GM21825 (cell line): ENCODE measurements at regions not wholly inside any gene's neighbourhood (a gene's known extent, or its start where the extent isn't known, plus 50 kb on each side); places are given as distances from the start of the nearest gene placed in this dataset.

Experiments
- ATAC-seq: cut with Tn5 transposase; IDR thresholded peaks from one replicate; pipeline ENCODE4 v1.9.1; 2021; ENCODE audit warnings: mild to moderate bottlenecking, moderate library complexity; ENCODE audit not compliant: unreplicated experiment

DNA sequence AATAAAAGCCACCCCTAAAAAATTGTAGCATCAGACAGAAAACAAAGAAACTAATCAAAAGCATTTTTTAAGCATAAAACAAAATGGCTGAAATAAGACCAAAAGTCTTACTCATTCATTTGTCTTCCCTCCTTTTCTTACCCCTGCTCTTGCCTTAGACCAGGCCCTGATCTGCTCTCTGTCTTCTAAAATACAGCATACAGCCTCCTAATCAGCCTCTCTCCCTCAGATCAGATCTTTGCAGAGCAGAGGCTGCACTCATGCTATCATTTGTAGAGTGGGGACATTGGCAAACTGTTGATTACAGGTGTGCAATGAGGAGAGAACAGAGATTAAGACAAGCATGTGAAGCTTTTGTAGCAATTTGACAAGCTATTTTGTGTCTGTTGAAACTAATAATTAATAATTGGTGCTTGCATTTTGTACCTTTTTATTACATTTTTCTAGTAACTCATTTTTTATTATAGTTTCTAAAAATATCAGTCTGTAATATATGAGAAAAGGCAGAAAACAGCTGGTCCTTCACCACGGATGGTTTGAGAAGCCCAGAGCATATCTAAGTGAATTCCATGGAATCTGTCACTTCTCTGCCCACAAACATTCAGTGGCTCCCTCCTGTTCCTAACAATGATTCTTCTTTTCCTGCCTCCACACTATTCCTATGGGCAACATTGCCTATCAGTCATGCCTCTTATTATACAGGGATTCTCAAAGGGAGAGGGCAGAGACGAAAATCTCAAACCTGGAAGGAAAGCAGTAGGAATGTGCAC, 286.2 kb upstream of the STT3B start:
- ATAC-seq: no peak

DNA sequence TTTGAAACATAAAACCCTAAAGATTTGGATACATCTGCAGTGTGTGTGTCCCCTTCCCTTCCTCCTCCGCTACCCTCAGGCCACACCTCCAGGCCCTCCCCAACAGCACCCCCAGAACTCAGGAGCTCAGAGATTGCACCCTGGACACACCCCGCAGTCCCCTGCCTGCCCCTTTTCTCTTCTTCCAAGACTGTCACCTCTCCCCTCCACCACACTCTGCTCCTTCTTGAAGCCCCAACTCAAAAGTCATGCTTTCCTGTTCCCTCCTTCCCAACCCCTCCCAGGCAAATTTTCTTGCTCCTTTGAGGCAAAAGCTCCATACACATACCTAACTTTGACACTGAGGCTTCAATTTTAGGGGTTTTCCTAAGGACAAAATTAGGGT, 285.7 kb upstream of the STT3B start:
- ATAC-seq: no peak

DNA sequence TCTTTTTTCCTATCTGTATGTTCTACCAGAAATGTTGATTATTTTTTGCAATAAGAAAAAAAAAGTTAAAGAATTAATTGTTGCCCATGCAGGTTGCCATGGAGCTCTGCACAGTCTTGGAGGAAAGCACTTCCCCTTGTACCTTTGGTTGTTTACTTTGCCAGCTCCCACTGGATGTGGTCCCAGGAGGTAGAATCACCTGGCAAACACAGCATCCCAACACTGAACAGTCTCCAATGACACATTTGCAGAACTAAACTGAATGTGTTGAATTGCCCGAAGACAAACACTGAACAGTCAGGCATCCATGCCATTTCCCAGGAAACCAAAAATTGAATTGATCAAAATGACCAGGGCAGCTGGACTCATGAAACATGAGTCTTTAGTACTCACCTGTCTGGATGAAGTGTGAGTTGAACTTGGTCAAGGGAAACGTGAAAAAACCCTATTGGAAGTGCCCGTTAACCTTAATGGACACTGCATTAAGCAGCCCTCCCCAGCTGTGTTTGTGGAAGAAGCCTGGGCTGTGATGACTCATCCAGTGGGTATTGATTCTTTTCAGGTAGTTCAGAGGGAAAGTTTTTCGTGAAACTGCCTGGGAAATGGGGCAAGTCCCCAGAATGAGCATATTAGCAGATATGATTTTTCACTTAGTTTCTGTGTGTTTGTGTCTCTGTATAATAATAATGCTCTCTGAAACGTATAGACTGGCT, 284.7 kb upstream of the STT3B start:
- peak; percentile 67 for ATAC-seq

DNA sequence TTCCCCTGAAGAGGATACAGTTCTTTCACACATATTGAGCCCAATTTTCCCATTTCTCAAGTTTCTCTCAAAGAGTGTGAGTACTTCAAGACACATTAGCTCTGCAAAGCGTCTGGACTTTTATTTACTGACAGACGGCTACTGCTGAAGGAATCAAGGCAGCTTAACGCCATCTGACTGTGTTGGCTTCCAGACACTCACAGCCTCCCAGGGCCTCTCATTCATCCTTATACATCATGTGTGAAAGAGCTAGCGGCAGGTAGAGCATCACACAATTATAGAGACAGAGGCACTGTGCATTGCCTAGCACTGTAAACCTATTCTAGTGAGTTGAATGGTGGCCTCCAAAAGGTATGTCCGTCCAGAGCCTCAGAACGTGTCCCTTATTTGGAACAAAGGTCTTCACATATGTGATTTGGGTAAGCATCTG, 284.1 kb upstream of the STT3B start:
- ATAC-seq: peak; percentile 1

DNA sequence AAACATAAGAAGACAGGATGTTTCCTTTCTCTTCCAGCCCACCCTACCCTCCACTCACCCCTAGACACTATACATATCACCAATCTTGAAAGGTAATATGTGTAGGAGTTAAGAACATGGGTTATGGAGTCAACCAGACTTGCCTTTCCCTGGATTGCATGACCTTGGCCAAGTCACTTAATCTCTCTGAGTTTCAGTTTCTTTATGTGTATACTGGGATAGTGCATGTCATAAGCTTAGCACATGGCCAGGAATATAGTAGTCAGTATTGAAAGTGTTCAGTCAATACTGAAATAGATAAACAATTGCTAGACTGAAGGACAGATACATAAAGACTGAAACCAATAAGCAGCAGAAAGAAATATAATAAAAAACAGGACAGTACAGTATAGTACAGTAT, 283.2 kb upstream of the STT3B start:
- no peak for ATAC-seq

DNA sequence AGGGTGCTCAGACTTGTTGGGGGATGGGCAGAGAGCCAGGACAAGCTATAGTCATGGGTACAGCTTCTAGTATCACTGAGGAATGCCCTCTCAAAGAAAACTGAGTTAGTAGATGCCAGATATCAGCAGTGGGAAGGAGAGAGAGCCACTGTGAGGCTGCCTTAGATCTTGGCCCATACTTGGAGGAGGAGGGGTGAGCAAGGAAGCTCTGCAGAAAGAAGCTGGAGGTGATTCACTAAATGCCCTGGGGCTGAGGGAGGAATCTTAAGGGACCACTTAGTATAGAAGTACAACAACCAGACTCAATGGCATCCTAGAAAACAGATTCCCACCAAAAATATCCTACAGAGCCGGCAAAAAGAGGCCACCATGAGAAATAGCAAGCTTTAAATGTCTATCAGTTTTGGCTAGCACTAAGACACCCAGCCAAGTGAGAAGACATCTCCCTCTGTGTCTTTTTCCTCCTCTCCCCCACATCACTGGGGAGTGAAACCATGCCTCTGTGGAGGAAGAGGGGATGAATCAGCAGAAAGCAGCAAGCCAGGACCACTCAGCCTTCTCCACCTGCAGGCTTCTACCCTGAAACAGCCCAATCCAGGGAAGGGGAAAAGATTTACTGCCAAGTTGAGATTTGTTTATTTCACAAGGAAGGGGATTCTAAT, 282.5 kb upstream of the STT3B start:
- ATAC-seq: no peak

DNA sequence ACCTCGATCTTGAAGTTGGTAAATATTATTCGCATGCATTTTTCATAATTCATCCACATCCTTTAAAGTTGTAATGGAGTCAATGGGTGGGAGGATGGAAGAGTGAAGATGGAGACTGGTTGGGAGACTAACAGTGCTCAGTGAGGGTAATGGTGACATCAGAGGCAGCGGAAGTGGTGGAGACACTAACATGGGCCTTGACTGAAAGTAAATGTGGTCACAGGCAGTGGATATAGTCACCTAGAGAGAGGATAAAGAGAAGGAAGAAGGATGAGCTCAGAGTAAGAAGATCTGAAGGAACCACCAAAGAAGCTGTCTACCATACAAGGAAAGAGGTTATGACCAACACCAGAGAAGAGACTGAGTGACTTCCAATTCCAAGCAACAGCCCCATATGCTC, 281.6 kb upstream of the STT3B start:
- no peak for ATAC-seq

DNA sequence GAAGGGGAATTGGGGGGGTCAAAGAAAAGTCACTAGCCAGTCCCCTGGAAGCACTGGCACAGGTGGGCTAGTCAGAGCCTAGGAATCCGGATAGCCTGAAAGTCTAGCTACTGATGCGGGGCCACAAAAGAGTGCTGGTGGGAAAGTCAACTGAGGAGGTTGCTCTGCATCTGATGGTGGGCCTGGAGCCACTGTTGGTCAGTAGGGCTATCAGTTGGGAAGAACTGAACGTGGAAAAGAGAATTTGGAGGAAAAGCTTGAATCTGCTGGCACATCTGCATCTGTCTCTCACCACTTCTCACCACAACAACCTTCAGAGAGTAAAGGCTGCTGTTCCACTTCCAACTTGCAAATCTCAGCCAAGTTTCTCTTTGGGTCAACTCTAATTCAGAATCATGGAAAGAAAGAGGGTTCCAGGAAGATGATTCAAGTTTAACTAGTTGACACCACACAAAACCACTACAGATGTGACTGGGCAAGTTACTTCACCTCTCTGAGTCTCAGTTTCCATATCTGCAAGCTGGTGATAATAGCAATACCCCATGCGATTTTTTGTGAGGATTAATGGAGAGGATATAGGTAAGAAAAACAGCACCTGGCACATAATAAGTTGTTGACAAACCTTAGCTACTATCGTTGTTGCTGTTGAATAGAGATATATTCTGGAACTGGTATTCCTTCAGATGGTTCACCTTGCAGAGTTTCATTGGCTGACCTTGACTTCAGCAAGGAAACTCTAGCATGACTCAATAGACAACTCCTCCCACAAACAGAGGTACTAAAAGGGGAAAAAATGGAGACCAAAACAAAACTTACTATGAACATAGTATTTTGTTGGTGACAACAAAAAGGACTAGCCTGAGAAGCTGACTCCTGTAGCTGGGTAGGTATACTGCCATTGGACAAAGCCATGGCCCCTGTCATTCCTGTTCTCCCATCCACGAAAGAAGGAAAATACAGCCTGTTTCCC, 280.2 kb upstream of the STT3B start:
- no peak for ATAC-seq

DNA sequence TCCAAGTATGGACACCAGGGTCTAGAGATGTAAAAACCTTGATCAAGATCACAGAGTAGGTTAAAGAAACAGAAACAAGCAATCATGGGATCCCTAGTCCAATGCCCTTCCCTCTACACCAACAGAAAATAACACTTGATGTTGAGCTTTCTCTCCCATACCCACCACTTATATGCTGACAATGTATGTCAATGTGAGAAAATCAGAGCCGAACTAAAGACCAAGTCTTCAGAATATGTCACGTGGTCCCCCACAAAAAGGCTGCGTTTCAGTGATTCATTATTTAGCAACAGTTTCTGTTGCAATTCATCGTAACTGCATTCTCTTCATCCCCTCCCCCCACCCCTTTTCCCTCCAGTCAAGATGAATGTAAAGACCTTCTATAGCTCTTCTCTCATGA, 278.9 kb upstream of the STT3B start:
- no peak for ATAC-seq

DNA sequence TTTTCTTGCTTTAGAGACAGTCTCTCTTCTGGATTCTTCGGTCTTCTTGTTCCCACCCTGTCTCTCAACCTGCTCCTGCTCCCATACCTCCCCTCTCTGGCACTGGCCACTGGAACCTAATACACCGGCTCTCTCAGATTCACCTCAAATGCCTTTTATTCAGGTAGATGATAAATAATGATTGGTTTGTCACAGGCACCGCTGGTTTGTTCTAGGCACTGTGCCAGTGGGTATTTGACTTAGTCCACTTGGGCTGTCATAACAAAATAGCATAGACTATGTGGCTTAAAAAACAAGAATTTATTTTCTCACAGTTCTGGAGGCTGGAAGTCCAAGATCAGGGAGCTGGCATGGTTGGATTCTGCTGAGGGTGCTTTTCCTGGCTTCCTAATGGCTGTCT, 278.2 kb upstream of the STT3B start:
- ATAC-seq: no peak

DNA sequence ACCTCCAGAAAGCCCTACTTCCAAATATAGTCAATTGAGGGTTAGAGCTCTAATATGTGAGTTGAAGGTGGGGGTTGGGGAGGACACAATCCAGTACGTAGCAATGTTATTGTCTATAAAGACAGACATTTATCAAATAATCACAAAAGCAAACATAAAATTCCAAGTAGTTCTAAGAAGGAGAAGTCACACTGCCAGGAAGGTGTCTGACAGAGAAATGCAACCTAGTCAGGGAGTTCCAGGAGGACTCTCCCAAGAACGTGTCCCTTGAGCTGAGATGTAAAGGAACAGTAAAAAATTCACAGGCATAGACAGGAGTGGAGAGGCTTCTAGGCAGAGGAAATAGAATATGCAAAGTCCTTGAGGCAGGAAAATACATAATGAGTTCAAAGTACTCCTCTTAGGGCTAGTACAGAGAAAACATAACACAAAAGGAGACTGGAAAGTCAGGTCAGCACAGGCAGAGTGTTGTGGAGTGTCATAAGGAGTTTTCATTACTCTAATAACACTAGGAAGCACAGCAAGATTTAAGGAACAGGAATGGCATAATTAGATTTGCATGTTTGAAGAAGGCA, 277.6 kb upstream of the STT3B start:
- ATAC-seq: no peak

DNA sequence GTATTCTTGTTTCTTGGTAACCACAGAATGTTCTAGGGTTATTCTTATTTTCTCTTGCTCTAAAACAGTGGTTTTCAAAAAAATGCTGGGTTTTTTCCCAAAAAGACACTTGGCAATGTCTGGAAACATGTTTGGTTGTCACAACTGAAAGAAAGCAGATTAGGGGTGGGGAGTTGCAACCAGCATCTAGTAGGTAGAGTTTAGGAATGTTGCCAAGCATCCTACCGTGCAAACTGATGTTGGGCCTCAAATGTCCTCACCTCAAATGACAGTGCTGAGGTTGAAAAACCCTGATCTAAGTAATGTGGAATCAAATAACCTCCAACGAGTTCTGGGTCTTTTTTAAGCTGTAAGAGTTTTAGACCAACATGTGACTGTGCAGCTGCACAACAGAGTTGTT, 270.5 kb upstream of the STT3B start:
- ATAC-seq: no peak

DNA sequence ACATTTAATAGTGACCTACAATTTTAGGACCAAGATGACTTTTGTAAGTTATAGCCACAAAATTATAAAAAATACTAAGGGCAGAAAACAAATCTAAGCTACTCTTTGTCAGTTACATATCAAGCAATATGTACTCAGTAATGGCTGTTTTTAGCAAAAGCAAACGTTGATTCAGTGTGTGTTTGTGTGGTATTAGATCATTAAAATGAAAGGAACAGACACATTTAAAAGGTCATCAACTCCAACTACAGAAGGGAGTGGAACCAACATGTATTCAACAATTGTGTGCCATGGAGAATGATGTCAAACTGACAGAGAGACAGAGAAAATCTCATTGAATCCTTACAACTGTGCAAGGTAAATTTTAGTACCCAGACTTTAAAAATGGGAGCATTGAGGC, 268.8 kb upstream of the STT3B start:
- no peak for ATAC-seq

DNA sequence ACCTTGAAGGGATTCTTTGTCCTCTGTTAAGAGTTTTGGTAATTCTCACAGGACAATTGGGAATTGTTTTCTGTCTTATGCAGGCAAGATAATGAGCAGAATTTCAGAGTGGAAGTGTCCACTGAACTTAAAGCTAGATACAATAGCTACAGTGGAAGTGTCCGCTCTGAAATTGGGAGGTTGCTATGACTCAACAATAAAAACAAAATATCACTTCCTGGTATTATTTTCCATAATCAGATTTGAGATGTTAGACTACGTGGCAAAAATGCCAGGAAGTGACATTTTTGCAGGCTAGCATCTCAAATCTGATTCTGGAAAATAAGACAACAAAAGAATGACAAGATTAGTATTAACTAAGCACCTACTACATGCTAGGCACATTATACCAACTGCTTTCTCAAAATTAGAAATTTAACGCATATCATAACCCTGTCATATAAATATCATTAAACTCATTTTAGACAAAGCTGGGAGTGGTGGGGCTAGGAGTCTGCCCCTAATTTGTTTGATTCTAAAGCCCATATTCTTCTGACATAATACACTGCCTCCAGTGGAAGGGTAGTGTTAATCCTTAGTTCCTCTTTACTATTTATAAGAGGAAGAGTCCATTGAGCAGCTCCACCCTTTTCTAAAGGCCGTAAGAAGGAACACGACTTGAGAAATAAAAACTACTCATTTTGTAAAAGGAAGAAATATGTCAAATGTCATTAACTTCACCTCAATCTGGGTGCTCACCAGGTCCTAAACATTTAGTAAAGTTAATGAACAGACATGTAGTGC, 266.9 kb upstream of the STT3B start:
- ATAC-seq: no peak

DNA sequence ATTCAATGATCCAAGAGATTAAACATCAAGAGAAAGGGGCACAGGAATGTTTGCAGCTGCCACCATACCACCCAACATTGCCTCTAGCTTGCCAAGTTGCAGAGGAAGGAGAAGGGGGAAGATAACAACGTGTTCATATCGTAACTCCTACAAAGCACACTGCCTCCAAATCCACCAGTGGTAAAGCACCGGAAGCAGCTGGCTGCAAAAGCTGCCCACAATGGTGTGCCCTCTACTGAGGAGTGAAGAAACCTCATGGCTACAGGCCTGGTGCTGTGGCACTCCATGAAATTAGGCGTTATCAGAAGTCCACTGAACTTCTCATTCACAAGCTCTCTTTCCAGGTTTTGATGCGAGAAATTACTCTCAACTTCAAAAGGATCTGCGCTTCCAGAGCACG, 263.9 kb upstream of the STT3B start:
- ATAC-seq: no peak

DNA sequence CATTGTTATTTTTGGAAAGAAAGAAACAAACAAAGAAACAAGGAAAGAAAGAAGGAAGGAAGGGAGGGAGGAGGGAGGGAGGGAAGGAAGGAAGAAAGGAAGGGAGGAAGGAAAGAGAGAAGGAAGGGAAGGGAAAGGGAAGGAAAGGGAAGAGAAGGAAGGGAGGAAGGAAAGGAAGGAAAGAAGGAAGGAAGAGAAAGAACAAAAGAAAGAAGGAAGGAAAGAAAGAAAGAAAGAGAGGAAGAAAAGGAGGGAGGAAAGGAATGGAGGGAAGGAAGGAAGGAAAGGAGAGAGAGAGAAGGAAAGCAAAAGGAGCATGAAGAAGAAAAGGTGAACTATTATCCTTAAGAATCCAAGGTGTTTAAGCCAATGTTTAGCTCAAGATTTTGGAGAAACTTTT, 262.7 kb upstream of the STT3B start:
- no peak for ATAC-seq

DNA sequence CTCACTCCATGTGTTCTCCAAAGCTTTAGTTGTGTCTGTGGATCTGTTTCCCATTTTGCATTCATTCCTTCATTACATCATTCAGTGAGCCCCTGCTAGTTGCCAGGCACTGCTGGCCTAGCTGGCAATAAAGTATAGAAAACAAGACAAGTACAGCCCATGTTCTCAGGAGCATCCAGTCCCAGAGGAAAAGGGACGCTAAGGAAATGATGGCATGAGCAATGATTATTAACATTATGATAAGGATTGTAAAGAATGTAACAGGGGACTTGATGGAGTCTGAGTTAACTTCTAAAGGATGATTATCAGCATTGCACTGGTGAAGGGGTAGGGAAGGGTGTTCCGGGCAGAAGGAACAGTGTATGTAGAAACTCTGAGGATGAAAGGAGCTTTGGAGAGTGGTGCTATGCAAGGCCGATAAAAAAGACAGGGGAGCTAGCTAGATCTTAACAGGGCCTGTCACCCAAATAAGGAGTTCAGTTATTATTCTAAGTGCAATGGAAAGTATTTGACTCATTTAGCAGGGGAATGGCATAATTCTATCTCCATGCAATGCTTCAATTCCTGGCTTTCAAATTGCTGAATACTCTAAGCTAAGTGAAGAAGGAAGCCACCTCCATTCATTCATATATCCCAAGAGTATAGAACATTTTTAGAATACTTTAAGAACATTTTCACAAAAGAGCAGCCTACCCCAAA, 258.2 kb upstream of the STT3B start:
- ATAC-seq: no peak

DNA sequence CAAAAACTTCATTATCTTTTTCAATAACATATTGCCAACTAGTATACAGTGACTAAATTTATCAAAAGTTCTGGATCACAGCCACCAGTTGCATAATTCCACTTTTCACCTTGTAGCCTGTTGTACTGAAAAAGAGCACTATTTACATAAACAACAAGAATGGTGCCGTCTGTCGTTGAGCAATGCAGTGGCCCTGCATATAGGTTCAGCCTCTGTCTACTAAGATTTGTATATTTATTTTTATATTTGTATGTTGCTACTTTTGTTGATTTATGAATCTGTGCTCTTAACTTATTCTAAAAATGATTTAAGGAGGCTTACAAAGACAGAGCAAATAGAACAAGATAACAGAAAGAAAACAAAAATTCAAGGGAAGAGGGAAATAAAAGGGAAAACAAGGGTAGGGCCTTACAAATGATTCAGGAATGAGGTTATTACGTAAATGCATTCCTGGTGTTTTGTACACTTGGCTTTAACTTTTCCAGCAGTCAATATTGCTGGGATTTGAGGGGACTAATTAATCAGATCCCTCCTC, 257.6 kb upstream of the STT3B start:
- no peak for ATAC-seq

DNA sequence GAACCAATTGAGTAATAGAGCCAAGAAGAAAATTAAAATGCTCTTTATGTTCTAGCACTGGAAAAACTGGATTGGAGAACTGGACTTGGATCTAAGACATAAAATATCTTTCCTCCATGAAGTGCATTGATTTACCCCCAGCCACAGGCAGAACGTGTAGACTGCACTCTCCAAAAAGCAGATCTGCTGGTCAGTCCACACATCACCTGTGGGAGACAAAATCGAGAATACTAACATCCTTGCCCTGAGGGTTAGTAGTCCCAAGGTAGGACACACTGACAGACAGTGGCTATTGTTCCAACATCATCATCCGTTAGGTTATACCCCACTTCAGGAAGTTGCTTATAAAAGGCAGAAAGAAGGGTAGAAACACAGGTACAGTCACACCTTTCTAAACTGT, 257.1 kb upstream of the STT3B start:
- ATAC-seq: no peak
